T-helper 2 cell treated with Interferon-gamma antibody and Interleukin-4, amounts not matched to agents 5 μg/mL and 100 μg/mL, for 36 hours (primary cell): ENCODE measurements at regions not wholly inside any gene's neighbourhood (a gene's known extent, or its start where the extent isn't known, plus 50 kb on each side); places are given as distances from the start of the nearest gene placed in this dataset.

ENCODE experiments used
- DNase-seq: peaks from one replicate; pipeline ENCODE4 v3.0.0; 2021; ENCODE audit warnings: low spot score
- H3K27ac Mint-ChIP-seq: one replicate; pipeline ENCODE4 v1.8.0; 2021; ENCODE audit warnings: mild to moderate bottlenecking, mixed read lengths
- H3K27me3 Mint-ChIP-seq: one replicate; pipeline ENCODE4 v1.8.0; 2021; ENCODE audit warnings: low read depth, mixed read lengths
- H3K36me3 Mint-ChIP-seq: one replicate; pipeline ENCODE4 v1.8.0; 2021; ENCODE audit warnings: low read depth, mixed read lengths
- H3K4me1 Mint-ChIP-seq: one replicate; pipeline ENCODE4 v1.8.0; 2021; ENCODE audit warnings: low read depth, mixed read lengths
- H3K4me3 Mint-ChIP-seq: one replicate; pipeline ENCODE4 v1.8.0; 2022; ENCODE audit warnings: mild to moderate bottlenecking, moderate library complexity, mixed read lengths
- H3K9me3 Mint-ChIP-seq: one replicate; pipeline ENCODE4 v1.8.0; 2021; ENCODE audit warnings: mixed read lengths

DNA sequence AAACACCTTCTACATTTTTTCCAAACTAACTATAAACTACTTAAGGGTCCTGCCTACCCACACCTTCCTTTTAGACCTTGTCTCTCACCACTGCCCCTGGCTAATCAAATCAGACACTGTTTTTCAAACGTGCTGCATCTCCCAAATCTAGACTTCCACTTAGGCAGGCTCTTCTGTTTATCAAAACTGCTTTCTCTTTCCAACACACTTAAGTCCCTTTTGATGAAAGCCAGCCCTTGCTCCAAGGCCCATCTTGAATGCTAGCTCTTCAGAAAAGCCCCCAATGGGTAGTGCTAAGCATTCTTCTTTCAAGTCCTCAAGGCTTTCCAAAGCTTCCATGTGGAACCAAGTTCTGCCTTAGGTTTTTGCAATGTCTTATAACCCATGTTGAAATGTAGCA lies 888.3 kb downstream of the TUSC7 start:
- no peak for DNase-seq
- no peak overlapping the region for H3K4me3 Mint-ChIP-seq
- H3K4me1 Mint-ChIP-seq = no peaks in the 10 kb centered on the region
- H3K27me3 Mint-ChIP-seq = no peaks in the 10 kb centered on the region
- H3K27ac Mint-ChIP-seq = no peak overlapping the region
- no peaks in the 10 kb centered on the region for H3K36me3 Mint-ChIP-seq
- peaks cover 5% of the 10 kb centered on the region for H3K9me3 Mint-ChIP-seq

DNA sequence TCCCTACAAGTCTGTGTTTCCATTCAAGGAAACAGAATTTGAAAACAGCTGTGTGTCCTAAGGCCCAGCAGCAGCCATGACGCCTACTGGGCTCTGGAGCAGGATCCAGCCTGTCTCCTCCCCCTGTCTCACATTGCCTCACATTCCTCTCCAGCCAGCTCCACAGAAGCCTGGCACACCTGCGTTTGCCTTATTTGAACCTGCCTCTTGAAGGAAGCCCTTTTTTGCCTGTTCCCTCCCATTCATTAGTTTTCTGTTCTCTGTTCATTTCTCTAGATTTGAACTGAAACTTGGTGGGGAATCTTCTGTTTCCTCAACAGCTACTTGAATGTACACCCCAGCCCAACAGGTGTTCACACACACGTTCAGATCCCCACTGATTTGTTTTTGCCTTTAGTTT lies 890.5 kb downstream of the TUSC7 start:
- Mint-ChIP-seq H3K36me3 (no peaks in the 10 kb centered on the region), H3K27ac (no peak overlapping the region), H3K4me1 (no peaks in the 10 kb centered on the region), H3K9me3 (peaks cover 5% of the 10 kb centered on the region), H3K27me3 (no peaks in the 10 kb centered on the region), H3K4me3 (no peak overlapping the region)
- no peak for DNase-seq

DNA sequence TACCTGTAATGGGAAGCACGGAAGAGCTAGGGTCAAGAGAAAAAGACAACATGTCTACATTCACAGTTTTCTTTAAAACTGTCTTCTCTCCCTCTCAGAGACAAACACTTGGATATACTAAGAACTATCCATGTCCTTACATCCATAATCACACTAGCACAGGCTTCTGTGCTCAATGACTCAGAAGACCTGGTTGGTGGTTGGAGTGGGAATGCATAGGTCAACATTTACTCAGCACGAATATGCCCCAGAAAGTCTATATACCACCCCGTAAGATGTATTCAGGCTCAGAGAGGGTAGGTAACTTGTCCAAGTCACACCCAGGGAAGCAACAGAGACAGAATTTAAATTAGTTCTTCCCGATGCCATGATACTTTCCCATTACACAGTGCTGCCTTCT lies 891.1 kb downstream of the TUSC7 start:
- no peak overlapping the region for H3K4me3 Mint-ChIP-seq
- DNase-seq = no peak
- no peaks in the 10 kb centered on the region for H3K27me3 Mint-ChIP-seq
- no peaks in the 10 kb centered on the region for H3K36me3 Mint-ChIP-seq
- no peaks in the 10 kb centered on the region for H3K4me1 Mint-ChIP-seq
- no peak overlapping the region for H3K27ac Mint-ChIP-seq
- H3K9me3 Mint-ChIP-seq = peaks cover 2% of the 10 kb centered on the region

DNA sequence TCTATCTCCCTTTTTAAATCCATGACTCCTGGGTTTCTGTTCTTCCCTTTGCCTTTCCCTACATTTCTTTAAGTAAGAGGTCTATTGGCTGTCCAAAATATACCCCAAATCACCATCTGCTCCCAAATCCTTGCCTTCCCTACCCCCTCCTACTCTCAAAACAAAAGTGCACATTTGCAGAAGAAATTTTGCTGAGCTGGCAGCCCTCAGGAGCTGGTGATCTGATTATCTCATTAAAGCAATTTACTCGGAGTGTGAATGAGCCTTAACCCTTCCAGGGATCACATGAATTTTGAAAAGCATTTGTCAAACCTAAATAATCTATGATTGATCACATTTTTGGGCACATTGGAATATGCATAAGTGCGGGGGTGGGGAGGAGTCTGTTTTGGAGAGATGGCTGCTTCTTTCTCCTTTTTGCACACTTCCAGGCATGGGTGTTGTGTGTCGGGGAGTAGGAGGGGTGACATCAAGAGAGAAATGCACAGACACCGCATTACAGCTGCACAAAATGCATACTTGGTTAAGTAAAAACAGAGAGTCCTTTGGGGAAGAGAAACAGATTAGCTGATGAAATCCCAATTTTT lies 892.6 kb downstream of the TUSC7 start:
- H3K27ac Mint-ChIP-seq = no peak overlapping the region

DNA sequence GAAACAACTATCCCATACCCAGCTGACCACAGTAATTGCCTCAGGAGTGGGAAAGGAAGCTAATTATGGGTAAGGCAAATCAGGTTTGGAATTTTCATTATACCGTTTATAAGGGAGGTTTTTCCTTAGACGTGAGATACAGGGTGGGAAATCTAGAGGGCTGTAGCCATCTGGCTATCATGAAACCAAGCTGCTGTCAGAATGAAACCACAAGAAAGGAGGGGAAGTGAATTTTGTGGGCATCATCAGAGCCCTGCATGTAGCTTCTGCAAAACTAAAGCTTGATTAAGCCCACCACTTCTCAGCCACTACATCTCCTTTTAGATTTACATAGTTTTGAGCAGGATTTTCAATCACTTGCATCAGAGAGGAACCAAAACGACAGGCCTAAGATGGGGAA lies 893.5 kb downstream of the TUSC7 start:
- Mint-ChIP-seq H3K27ac (no peak overlapping the region), H3K36me3 (no peaks in the 10 kb centered on the region), H3K4me3 (no peak overlapping the region), H3K9me3 (no peaks in the 10 kb centered on the region), H3K27me3 (no peaks in the 10 kb centered on the region), H3K4me1 (no peaks in the 10 kb centered on the region)
- DNase-seq = no peak

More for the DNA sequence above, 892.6 kb downstream of the TUSC7 start:
- Mint-ChIP-seq H3K9me3 (no peaks in the 10 kb centered on the region), H3K4me3 (no peak overlapping the region), H3K36me3 (no peaks in the 10 kb centered on the region), H3K4me1 (no peaks in the 10 kb centered on the region), H3K27me3 (no peaks in the 10 kb centered on the region)
- no peak for DNase-seq

DNA sequence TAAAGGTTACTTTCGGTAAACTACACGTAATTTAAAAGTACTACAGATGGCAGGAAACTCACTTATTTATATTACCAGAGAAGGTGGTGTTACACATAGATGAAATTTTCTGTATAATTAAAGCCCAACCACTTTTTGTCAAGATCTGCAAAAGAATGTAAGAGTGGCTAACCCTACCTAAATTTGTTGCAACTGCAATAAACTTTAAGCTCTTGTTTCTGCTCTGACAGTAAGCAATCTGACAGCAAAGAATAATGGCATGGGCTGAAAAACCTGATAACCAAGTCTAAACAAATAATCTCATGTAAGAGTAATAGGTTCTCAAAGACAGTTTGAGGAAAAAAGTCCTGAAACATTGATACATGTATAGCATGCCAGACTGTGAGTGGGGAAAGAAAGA lies 897.3 kb downstream of the TUSC7 start:
- H3K4me1 Mint-ChIP-seq = no peaks in the 10 kb centered on the region
- DNase-seq = no peak
- H3K9me3 Mint-ChIP-seq = no peaks in the 10 kb centered on the region
- H3K4me3 Mint-ChIP-seq = no peak overlapping the region
- H3K27ac Mint-ChIP-seq = no peak overlapping the region
- H3K27me3 Mint-ChIP-seq = no peaks in the 10 kb centered on the region
- no peaks in the 10 kb centered on the region for H3K36me3 Mint-ChIP-seq

DNA sequence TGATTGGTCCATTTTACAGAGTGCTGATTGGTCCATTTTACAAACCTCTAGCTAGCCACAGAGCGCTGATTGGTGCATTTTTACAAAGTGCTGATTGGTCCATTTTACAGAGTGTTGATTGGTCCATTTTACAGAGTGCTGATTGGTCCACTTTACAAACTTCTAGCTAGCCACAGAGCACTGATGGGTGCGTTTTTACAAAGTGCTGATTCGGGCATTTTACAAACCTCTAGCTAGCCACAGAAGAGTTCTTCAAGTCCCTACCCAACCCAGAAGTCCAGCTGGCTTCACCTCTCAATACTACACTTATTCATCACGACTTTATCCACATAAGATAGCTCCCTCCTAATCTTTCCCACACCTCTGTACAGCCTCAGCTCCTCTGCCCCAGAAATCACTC lies 899.8 kb downstream of the TUSC7 start:
- H3K27me3 Mint-ChIP-seq = no peaks in the 10 kb centered on the region
- no peaks in the 10 kb centered on the region for H3K4me1 Mint-ChIP-seq
- no peak overlapping the region for H3K4me3 Mint-ChIP-seq
- no peak for DNase-seq
- H3K9me3 Mint-ChIP-seq = no peaks in the 10 kb centered on the region
- no peak overlapping the region for H3K27ac Mint-ChIP-seq
- H3K36me3 Mint-ChIP-seq = no peaks in the 10 kb centered on the region

DNA sequence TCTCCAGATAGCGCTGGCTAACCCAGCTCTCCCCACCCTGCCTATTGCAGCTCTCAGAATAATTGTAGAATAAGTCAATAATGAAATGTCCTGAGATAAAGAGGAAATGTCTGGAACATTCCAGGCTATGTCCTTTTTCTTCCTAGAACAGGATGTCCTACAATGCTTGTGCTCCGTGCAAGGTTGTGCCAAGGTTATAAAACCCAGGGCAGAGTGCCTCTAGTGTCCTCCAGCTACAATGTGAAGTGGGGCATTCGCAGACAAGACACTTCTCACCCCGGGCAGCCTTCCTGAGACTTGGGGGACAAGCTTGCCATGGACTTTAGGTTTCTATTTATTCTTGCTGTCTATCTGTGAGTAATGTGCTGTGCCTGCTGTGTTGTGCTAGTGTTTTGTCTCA lies 900.6 kb downstream of the TUSC7 start:
- Mint-ChIP-seq H3K4me1 (no peaks in the 10 kb centered on the region), H3K27me3 (no peaks in the 10 kb centered on the region), H3K9me3 (no peaks in the 10 kb centered on the region), H3K4me3 (no peak overlapping the region), H3K36me3 (no peaks in the 10 kb centered on the region), H3K27ac (no peak overlapping the region)
- DNase-seq = no peak

DNA sequence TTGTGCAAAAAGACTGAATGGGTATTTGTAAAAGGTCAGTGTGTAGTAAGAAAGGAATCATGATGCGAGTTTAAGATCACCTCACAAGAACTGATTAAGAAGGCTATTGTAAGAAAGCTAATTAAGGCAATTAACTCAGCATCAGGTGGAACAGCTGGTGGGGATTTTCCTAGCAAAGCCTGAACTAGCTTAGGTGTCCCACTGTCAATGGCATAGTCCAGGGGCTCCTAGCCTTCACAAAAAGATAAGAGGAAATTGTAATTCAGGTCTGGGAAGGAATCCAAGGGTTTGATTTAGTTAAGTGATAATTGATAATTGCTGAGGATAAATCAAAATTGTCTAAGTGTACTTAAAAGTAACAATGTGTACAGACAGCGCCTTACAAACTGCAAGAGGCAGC lies 901.6 kb downstream of the TUSC7 start:
- DNase-seq = no peak
- H3K27ac Mint-ChIP-seq = no peak overlapping the region
- H3K9me3 Mint-ChIP-seq = no peaks in the 10 kb centered on the region
- no peaks in the 10 kb centered on the region for H3K27me3 Mint-ChIP-seq
- no peak overlapping the region for H3K4me3 Mint-ChIP-seq
- no peaks in the 10 kb centered on the region for H3K4me1 Mint-ChIP-seq
- H3K36me3 Mint-ChIP-seq = no peaks in the 10 kb centered on the region

DNA sequence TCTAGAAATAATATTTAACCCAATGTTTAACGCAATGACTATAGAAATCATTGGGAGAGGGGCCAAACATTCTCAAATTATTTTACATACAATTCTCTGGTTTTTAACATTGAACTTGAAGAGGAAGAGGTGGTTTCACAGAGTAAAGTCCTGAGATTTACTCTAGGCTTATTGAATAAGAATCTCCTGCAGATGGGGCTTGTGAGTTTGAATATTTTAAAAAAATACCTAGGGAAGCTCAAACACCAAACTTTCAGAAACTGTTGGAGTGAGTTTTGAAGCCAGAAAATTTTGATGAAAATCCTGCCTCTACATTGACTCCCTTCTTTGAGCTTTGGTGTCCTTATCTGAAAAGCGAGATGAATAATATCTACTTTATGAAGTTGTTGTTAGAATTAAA lies 906.6 kb downstream of the TUSC7 start:
- H3K9me3 Mint-ChIP-seq = no peaks in the 10 kb centered on the region

DNA sequence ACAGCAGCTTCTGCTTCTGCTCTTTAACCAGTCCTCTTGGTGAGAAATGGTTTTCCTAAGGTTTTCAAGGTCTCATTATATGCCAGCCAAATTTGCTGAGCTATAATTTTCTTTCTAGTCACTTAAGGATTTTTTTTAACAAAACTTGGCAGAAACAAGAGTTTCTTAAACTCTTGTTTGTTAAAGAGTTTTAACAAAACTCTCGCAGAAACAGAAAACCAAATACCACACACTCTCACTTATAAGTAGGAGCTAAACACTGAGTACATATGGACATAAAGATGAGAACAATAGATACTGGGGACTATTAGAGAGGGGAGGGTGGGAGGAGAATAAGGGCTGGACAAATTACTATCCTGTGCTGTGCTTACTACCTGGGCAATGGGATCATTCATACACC lies 908.3 kb downstream of the TUSC7 start:
- DNase-seq = no peak
- H3K9me3 Mint-ChIP-seq = no peaks in the 10 kb centered on the region
- no peaks in the 10 kb centered on the region for H3K36me3 Mint-ChIP-seq
- H3K27me3 Mint-ChIP-seq = no peaks in the 10 kb centered on the region
- no peak overlapping the region for H3K4me3 Mint-ChIP-seq
- no peaks in the 10 kb centered on the region for H3K4me1 Mint-ChIP-seq
- no peak overlapping the region for H3K27ac Mint-ChIP-seq

More for the DNA sequence above, 906.6 kb downstream of the TUSC7 start:
- H3K27ac Mint-ChIP-seq = no peak overlapping the region
- no peaks in the 10 kb centered on the region for H3K4me1 Mint-ChIP-seq
- H3K4me3 Mint-ChIP-seq = no peak overlapping the region
- no peaks in the 10 kb centered on the region for H3K27me3 Mint-ChIP-seq
- H3K36me3 Mint-ChIP-seq = no peaks in the 10 kb centered on the region
- no peak for DNase-seq

DNA sequence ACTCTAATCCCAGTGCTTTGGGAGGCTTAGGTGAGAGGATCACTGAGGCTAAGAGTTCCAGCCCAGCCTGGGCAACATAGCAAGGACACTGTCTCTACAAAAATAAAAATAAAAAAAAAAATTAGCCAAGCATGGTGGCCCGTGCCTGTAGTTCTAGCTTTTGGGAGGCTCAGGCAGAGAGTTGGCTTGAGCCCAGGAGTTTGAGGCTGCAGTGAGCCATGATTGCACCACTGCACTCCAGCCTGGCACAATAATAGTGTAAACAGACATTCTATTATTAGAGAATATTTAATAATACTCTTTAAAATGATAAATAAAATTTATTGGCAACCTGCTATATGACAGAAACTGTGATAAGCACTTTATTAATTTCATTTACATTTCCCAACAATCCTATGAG lies 908.9 kb downstream of the TUSC7 start:
- Mint-ChIP-seq H3K9me3 (no peaks in the 10 kb centered on the region), H3K27me3 (no peaks in the 10 kb centered on the region), H3K36me3 (no peaks in the 10 kb centered on the region), H3K27ac (no peak overlapping the region), H3K4me1 (no peaks in the 10 kb centered on the region), H3K4me3 (no peak overlapping the region)
- no peak for DNase-seq

DNA sequence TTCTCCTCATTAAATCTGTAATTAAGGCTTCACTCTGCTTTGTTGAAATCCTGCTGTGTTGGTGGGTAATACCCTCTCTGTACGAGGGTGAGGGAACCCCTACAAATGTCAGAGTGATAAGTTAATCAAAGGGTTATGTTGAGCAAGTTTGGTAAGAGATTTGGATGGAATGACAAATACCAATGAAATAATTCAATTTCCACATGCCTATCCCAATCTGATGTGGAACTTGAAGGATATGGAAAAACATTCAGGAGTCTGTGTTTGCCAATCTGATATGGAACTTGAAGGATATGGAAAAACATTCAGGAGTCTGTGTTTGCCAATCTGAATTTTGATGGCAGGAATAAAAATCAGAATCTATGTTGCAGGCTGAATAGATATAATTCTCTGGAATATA lies 910.2 kb downstream of the TUSC7 start:
- Mint-ChIP-seq H3K4me3 (no peak overlapping the region), H3K4me1 (no peaks in the 10 kb centered on the region), H3K36me3 (no peaks in the 10 kb centered on the region), H3K27ac (no peak overlapping the region), H3K27me3 (no peaks in the 10 kb centered on the region), H3K9me3 (no peaks in the 10 kb centered on the region)
- no peak for DNase-seq

DNA sequence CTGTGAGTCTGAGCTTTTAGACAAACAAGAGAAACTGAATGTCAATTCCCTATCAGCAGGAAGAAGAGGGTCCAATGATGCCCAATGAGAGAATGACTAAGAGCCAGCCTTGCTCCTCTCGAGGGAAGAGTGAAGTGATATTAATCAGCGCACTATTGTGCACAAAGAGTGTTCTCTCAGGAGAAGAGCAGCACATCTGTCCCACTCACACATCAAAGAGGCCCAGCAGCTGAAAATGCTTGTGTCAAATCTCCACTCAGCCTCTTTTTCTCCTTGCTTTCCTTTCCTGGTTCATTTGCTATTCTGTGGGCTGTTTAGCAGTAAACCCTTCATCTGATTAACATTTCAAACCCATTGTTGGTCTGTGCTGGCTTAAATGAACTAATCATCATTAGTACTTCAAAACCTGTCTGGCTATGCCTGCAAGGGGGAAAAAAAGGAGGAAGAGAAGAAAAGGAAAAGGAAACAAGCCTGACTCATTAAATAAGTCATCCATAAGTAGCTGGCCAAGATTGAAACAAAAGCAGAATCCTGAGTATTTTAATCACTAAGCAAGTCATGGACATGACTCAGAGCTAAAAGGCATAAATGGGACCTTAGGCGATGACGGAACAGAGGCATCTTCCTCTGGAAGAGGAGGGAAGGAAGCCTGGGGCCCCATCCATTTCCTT lies 912.7 kb downstream of the TUSC7 start:
- no peak for DNase-seq
- Mint-ChIP-seq H3K9me3 (no peaks in the 10 kb centered on the region), H3K36me3 (no peaks in the 10 kb centered on the region), H3K4me1 (no peaks in the 10 kb centered on the region), H3K27me3 (no peaks in the 10 kb centered on the region), H3K4me3 (no peak overlapping the region), H3K27ac (no peak overlapping the region)

DNA sequence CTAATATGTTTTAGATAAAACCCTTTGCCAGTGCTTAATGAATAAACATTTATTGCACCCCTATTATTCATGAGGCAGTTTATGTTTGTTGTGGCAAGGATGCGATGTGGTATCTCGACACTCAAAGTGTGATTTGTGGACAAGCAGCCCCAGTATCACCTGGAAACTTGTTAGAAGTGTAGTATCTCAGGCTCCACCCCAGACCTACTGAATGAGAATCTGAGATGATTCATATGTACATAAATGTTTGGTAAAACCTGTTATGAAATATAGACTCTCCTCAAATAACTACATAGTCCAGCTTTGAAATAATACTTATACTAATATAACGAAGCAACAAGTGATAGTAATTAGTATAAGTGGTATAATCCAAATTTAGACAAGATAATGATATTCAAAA lies 914.8 kb downstream of the TUSC7 start:
- no peak overlapping the region for H3K27ac Mint-ChIP-seq
- no peaks in the 10 kb centered on the region for H3K36me3 Mint-ChIP-seq
- no peaks in the 10 kb centered on the region for H3K4me1 Mint-ChIP-seq
- no peak overlapping the region for H3K4me3 Mint-ChIP-seq
- peaks cover 5% of the 10 kb centered on the region for H3K9me3 Mint-ChIP-seq
- H3K27me3 Mint-ChIP-seq = no peaks in the 10 kb centered on the region
- DNase-seq = no peak
